GM18520 (cell line): ENCODE measurements at regions not wholly inside any gene's neighbourhood (a gene's known extent, or its start where the extent isn't known, plus 50 kb on each side); places are given as distances from the start of the nearest gene placed in this dataset.

Experiments
- ATAC-seq: cut with Tn5 transposase; IDR thresholded peaks from one replicate; pipeline ENCODE4 v1.9.1; 2021; ENCODE audit not compliant: unreplicated experiment

DNA sequence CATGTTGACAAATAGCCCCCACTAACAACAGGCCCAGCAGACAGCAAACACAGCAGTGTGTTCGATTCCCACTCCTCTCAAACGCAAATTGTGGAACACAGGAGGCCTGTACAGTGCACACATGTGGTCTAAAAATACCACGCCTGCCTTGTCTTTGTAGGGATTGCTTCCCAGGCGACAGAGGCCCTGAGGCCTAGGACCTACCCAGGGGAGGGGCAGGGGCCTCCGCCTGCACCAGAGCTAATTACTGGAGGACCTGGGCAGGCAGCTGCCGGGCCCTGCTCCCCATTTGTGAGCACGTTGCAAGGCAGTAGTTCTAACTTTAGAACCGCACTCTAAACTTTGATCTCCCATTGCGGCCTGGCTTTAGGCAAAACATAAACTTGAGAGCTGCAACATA, 316.0 kb downstream of the TXNL1 start:
- ATAC-seq: no peak

DNA sequence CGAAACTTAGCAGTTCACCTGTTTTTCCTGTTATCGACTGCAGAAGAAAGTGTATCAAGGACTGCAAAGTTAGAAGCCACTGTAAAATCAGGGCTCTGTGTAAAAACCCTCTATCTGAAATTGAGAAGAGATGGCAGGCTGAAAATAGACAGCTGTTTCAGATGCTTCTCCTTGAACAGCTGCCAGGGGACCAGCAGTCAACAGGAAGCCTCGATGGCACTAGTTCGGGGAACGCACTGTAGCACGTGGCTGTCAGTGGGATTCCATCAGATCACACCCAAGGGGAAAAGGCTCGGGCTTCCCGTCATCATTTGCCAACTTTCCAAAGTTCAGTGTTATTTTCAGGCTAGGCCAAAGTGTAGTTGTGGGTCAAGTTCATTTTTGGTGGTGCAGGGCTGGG, 316.9 kb downstream of the TXNL1 start:
- ATAC-seq: no peak

DNA sequence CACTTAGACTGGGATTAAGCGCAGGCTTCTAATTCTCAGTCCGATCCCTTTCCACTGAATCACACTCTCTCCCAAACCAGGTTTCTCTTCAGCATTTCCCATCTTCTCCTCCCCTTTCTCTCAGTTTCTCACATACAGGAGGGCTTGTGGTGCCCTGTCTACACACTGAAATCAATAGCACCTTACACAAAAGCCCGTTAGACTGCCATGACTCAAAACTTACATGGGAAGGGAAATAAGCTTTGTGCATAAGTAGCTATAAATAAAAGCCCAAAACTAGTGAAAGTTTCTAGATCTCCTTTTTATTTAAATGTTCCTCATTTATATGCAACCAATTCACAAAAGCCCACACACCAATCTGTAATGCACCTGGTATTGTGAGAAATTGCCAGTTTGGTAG, 318.4 kb downstream of the TXNL1 start:
- no peak for ATAC-seq

DNA sequence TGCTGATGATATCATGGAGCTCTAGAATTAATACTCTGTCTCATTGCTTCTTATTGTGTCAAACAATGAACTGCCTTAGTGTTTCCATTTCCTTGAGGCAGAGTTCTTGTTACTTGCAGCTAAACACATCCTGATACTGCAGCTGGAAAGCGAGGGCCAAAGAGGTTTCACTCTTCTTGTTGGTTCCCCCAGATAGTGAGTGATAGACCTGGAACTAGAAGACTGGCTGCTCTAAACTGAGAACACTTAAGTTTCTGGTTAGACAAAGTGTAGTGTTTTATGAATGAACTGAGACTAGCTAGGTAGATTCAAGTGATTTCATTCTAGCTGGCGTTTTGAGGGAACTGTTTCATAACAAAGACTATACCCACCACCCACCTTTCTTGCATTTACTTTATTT, 321.7 kb downstream of the TXNL1 start:
- no peak for ATAC-seq

DNA sequence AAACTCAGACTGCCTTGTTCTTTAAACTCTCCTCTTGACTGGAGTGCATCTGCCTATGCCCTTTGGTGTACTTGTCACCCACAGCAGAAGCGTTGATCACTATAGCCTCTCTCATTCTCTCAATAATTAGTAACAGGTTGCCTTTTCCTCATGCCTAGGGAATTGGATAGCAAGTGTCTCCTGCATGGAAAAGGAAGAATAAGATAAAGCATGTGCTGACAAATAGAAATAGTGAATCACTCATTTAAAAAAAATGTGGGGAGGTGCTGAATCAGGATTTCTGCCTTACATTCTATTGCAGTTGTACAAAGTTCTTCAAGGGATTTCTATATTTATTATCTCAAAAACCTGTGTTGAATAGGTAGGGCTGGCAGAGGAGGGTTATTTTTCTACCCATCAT, 323.0 kb downstream of the TXNL1 start:
- no peak for ATAC-seq

DNA sequence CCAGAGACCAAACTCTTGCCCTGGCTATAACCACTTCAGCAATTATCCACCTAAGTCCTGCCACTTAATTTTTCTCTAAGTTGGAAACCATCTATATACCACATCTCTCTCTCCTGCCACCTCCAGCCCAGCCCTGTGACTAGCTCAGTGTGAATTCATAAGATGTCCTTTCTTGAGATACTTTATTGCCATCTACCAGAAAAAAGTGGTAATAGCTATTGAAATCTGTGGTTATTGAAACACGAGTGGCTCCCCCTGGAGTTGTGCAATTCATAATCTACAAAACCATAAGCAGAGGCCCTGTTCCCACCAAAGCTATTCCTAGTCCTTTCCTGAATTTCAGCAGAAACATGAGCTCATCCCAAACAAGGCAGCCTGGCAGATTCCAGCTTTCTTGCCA, 324.0 kb downstream of the TXNL1 start:
- ATAC-seq: no peak

DNA sequence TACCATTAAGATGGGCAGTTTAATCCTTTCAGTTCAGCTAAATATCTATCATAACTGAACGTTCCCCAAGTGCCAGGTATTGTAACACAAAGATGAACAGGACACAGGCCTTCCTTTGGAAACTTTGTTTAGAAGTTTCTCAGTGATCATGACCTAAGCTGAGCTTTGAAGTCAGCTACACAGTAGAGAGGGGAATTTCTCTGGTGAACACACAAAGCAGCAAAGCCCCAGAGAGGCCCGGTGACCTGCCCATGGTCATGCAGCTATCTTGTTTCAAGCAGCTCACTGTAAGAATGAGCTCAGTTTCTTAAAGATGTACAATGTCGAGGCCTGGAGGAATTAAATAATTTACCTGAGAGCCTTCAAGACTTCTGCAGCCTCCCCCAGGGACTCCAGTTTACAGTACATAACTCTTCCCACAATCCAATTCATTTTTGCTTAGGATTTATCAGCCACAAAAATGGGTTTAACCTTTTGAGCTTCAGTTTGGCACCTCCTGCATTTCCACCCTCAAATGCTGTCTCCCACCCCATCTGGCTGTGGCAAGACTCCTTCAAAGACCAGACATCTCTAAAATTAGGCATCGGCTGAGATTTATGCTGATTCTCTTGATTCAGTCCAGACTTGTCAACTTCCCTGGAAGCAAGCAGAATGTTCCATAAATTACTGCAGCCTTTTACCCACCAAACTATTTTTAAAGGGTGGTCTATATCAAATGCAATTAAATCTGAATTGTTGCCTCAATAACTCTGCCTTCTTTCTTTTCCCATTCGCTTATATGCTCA, 325.6 kb downstream of the TXNL1 start:
- no peak for ATAC-seq

DNA sequence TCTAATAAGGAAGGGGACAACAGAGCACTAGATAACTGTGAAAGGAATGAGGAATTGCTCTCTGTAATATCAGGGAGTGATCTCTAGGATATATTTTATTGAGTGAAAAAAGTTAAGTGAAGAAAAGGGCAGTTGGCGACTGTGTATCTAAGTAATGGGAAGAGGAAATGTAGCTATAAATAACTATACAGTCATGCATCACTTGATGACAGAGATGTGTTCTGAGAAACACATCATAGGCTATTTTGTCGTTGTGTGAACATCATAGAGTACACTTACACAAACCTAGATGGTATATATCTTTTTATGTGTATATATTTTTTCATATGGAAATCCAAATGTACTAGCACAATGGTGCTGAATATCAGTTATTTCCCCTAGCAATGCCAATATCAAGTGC, 329.3 kb downstream of the TXNL1 start:
- ATAC-seq: no peak

DNA sequence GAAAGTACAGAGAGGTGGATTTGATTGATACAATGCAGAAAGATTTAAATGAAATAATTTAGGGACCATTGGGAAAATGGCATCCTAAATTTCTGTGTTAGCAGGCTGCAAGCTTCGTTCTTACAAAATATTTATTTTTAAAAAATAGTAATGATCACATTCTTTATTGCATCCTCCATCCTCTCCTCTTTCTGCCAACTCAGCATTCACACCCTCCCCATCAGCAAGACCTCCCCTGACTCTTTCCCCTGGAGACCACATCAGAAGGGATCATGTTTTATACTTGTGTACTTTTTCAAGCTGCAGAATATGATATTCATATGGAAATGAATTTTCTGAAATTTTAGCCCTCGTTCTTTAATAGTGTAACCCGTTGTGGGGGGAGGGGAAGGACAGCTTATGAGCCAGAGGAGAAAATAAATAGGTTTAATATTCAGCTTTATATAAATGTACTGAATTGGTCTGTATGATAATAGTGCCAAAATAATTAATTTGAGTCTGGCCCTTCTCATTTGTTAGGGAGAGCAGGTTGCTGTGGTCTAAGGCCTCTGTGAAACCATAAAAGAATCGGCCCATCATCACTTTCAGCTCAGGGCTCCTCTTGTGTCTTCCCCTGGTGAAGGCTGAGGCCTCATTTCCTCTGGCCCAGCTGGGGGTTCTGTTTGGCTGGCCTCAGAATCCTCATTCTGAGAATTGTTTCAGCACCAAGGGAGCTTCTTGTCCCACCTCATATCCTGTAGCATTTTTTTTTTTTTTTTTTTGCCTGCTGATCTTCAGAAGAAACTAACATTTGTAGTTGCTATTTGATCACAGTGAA, 330.8 kb downstream of the TXNL1 start:
- ATAC-seq: no peak

DNA sequence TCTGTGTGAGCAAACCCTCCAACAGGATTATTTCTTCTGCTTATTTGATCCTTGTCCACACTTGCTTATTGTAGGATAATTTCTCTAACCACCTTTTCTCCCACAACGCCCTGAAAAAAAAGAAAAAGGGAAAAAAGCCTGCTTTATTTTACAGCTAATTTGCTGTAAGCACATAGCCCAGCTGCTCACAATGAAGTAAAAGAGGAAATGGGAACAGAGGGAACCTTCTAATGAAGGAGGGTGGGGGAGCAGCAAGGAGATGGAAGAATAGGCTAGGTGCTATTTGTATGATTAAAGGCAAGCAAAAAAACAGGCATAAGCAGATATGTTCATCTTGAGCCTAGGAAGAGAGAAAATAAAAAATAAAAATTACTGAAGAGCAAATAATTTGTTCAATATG, 331.6 kb downstream of the TXNL1 start:
- no peak for ATAC-seq

DNA sequence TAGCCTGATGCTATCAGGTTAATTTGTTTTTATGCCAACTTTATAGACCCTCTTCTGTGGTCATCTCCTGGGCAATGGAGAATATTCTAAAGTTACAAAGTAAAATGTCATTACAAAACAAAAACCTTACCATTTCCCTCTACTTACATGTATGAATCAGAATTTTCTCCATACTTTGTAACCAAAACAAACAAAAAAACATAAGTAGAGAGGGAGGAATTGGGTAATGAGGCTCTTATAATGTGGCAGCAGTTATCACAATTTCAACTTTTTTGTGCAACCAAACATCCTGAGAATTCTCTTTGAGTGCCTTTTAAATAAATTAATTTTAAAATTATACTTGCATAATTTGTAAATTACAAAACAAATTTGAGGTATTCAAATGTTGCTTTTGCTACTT, 332.8 kb downstream of the TXNL1 start:
- ATAC-seq: no peak

DNA sequence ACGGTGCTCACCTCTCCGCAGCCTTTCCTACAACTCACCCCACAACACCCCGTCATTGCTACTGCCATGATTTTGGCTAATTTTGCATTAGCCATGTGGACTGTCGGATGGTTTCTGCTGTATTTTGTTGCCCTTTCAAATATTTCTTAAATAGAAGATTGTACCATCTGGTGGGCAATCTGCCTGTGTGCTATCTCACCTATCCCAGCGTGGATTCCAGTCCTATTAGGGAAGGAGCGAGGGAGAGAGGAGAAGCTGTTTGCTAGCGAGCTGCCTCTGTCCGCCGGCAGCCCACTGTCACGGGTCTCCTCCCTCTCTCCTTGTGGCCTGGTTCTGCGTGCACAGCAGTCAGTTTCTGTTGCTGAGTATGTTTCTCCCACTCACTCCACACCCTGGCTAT, 336.2 kb downstream of the TXNL1 start:
- no peak for ATAC-seq

DNA sequence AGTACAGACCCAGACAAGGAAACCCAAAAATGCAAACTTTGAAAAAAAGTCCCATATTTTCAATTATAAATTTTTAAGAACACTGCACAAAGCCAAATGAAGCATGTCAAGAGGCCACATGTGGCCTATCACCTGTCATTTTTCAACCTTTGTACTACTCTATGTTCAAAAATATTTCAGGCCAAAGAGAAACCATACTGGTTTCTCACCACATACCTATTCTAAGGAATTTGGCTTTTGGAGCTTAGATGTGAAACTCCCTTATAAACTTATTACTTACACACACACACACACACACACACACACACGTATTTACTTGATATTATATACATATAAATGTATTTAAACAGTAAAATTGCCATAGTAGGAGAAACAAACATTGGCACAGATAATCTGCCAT, 338.7 kb downstream of the TXNL1 start:
- ATAC-seq: no peak

DNA sequence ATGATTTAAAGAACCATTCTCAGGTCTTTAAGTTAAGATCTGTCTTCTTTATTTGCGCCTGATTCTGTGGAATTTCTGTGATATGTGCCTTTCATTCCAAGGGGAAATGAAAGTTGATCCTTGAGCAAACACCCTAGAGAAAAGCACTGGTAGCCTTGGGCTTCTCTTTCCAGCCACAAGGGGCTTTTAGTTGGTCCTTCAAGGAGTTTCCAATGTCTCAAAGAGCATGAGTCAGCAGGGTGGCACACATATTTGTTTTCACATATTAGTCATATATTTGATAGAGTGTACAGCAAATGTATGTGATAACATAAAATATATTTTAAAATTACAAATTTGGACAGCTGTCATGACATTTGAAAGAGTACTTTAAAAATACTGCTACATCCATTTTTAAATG, 339.5 kb downstream of the TXNL1 start:
- ATAC-seq: no peak

DNA sequence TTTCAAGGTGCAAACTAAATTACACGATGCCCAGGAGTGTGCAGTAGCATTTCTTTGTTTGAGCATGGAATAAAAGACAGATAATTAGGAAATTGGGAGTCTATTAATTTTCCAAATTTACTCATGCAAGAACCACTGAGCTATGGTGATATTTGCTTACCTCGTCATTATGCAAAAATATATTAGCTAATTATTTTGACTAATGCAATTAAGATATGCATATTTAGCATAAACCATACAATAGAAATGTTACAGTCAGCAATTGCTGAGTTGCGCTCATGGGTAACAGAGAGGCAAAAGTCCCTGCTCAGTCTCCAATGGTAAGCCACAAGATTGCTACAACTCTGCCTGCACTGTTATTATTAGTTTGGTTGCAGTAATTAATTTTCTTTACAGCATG, 342.0 kb downstream of the TXNL1 start:
- ATAC-seq: no peak

DNA sequence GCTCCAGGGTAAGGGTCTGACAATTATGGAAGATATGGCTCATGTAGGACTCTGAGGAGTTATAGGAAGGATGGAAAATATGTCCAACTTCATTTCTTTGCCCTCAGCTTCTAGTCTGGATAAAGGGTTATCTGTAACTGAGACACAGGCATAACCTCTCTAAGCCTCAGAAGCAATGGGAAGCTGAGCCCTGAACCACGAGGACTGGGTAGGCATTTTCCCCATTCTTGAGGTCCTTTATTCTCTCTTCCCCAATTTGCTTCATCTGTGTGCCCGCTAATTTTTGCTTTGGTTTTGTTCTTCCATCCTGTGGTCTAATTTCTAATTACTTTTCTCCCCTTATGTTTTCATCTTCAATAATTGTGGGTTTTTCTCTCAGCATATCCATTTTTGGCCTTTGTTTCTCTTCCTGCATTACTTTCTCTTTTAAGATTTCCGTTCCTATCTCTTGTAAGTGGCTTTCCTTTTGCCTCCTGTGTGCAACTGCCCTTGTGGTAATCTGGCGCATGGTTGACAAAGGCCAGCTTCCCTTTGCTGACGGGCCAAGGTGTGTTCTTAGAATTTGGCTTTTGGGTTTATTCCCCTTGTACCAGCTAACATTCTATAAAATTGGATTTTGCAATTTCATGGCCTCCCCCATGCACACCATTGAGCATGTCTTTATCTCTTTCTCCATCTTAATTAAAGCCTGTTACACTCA, 343.8 kb downstream of the TXNL1 start:
- ATAC-seq: no peak

DNA sequence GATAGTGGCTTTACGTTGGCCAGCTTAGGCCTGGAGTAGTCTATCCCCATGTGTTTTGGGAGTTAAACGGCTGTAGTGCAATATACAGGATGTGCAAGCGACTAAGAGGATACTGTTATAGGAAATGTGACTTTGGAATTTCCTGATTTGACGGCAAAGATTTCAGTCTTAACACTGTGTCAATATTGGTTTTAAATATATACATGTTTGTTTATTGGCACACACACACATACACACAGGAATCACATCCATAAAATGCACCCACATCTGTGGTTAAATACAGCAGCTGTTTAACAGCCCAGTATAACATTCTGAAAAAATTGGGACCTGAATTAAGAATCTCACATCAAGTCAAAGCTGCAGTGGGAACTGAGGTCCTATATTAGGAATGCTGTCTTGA, 347.1 kb downstream of the TXNL1 start:
- no peak for ATAC-seq

DNA sequence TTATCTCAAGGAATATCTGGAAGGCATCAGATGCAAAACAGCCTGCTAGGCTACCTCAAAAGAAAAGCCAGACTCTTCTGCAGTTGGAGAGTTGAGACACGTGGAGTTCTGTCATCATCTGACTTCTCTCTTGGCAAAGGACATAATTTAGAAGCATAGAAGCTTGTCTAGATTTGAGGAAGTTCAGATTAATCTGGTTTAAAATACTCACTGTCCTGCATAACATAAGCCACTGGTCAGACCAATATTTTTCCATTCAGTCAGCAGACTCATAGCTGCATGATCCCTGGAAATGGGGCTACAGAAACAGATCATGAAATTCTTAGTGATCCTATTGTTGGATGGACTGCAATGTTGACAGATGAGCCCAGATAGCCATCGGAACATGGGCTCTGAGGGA, 349.0 kb downstream of the TXNL1 start:
- ATAC-seq: no peak

DNA sequence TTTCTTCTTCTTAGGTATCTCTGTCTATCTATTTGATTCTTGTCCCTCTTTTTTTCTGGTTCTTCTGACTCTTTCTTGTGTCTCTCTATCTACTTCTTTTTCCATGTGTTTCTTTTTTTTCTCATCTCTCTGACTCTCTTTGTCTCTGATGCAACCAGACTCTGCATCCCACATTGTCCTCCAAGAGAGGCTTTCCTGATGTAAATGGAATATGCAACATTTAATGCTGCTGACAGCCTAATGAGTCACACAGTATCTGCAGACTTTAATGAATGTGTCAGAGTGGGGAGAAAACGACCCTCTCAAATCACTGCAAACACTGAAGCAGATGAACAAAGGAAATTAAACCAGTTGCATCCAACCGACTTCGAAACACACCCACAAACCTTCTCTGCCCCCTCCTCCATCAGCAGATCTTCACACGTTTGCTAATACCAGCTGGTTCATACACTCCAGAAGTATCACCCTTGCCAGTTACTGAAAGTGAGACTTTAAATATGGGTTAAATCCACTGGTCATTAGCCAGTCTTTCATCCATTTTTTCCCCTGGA, 351.5 kb downstream of the TXNL1 start:
- ATAC-seq: no peak

DNA sequence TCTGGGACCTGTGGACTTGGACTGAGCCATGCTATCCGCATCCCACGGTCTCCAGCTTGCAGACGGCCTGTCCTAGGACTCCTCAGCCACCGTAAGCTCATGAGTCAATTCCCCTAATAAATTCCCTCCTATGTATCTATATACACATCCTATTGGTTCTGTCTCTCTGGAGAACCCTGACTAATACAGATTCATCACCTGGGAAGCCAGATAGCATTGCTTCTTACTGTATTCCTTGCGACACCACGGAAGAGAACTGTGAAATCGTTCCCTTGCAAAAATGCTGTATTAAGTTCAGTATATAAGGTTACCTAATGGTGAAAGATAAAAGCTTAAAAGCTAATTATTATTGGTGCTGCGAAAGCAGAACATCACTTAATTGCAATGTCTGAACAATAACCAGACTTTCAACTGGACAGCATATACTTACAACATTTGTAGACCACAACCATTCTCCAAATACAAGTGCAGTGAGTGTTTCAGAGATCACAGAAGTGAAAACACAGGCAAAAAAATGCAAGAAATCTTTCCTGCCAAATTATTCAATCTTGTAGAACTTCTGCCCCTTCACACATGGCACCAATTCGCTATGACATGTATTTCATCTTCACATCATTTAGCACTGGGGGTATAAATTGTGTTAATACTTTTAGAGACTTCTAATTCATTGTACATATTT, 352.9 kb downstream of the TXNL1 start:
- ATAC-seq: no peak

DNA sequence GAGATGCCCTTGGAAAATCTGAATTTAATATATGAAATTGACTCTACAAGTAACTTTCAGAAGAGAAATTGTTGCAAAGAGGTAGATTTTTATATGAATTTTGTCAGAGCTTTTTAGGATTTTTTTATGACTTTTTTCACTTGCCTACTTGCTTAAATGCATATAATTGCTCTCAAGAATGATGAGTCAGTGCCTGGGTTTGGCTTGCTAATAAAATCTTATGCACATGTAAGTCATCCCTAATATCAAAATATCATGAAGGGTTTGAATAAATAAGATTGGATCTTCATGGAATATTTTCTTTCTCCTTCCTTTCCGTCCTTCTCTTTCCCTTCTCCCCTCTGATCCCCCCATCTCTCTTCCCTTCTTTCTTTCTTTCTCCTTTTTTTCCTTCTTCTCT, 354.1 kb downstream of the TXNL1 start:
- ATAC-seq: no peak
